SK-N-MC (cell line): ENCODE measurements at regions not wholly inside any gene's neighbourhood (a gene's known extent, or its start where the extent isn't known, plus 50 kb on each side); places are given as distances from the start of the nearest gene placed in this dataset.

ENCODE experiments used
- DNase-seq: peaks from one replicate; pipeline ENCODE4 v3.0.0-alpha.2; 2011; ENCODE audit warnings: low read depth, low spot score
- H3K27ac ChIP-seq: fragments of 200-600 bp; sonication (generic); 2 replicates; pipeline ENCODE4 v1.5.1; 2016; ENCODE audit warnings: mixed run types
- H3K36me3 ChIP-seq: fragments of 200-600 bp; sonication (generic); 2 replicates; pipeline ENCODE4 v1.6.1; 2017; ENCODE audit warnings: antibody characterized with exemption, low read length, mixed read lengths; ENCODE audit not compliant: insufficient read depth
- H3K4me3 ChIP-seq: fragments of 200-600 bp; sonication (generic); 2 replicates; pipeline ENCODE4 v1.5.1; 2016
- H3K9ac ChIP-seq: fragments of 200-600 bp; sonication (generic); 2 replicates; pipeline ENCODE4 v1.8.0; 2017; ENCODE audit warnings: mixed run types, mixed read lengths; ENCODE audit not compliant: insufficient read length
- H3K9me3 ChIP-seq: fragments of 200-600 bp; sonication (generic); 2 replicates; pipeline ENCODE4 v1.6.1; 2017; ENCODE audit warnings: low read depth, mild to moderate bottlenecking, antibody characterized with exemption, low read length, moderate library complexity, mixed read lengths
- EZH2 ChIP-seq: fragments of 200-600 bp; sonication (generic); IDR thresholded peaks from one replicate; pipeline ENCODE4 v1.6.1; 2017; ENCODE audit warnings: antibody characterized with exemption
- FOXP2 ChIP-seq: optimal IDR thresholded peaks from 2 replicates; pipeline ENCODE3; 2011; ENCODE audit warnings: mild to moderate bottlenecking, moderate library complexity; ENCODE audit not compliant: insufficient read depth; ENCODE audit errors: extremely low read length, control extremely low read depth
- POLR2AphosphoS5 ChIP-seq: IDR thresholded peaks from 2 replicates; pipeline ENCODE4 v1.6.1; 2012; ENCODE audit warnings: mild to moderate bottlenecking, low read depth, low read length, borderline replicate concordance

GRCh38 chr14:87097015-87097414 lies 896.0 kb downstream of the GALC start:
- H3K36me3 ChIP-seq, result no peaks in the 10 kb centered on the region
- H3K4me3 ChIP-seq, result no peak overlapping the region
- DNase-seq, result no peak
- no peak overlapping the region for H3K9ac ChIP-seq
- TF ChIP-seq EZH2 (no peak), POLR2AphosphoS5 (no peak), FOXP2 (no peak)
- no peaks in the 10 kb centered on the region for H3K9me3 ChIP-seq
- peak overlapping the region; percentile 55 for H3K27ac ChIP-seq

DNA sequence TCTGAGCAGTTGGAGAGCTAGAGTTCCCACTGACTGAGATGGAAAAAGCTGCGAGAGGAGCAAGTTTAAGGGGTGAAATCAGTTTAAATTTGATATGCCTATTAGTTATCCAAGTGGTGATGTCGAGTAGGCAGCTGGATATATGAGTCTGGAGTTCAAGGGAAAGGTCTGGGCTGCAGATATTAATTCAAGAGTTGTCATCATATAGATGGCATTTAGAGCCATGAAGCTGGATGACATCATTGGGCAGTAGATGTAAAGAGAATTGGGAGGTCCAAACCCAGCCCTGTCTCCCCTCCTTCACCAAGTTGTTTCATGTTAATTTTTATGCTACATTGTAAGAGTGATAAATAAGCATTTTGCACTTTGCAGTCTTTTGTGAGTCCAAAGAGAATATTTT lies 898.1 kb downstream of the GALC start:
- Histone ChIP-seq H3K36me3 (no peaks in the 10 kb centered on the region), H3K27ac (peak overlapping the region; percentile 51), H3K9ac (no peak overlapping the region), H3K9me3 (no peaks in the 10 kb centered on the region), H3K4me3 (no peak overlapping the region)
- TF ChIP-seq EZH2 (no peak), FOXP2 (no peak), POLR2AphosphoS5 (no peak)
- DNase-seq, result no peak

GRCh38 chr14:87088588-87088987 lies 904.4 kb downstream of the GALC start:
- no peak for DNase-seq
- H3K9me3 ChIP-seq, result 0 out of 2 replicates have a peak, but pooled peaks cover 2% of the 10 kb centered on the region
- no peak overlapping the region for H3K9ac ChIP-seq
- TF ChIP-seq POLR2AphosphoS5, result no peak
- no peak overlapping the region for H3K27ac ChIP-seq
- H3K4me3 ChIP-seq, result no peak overlapping the region
- H3K36me3 ChIP-seq, result no peaks in the 10 kb centered on the region

DNA sequence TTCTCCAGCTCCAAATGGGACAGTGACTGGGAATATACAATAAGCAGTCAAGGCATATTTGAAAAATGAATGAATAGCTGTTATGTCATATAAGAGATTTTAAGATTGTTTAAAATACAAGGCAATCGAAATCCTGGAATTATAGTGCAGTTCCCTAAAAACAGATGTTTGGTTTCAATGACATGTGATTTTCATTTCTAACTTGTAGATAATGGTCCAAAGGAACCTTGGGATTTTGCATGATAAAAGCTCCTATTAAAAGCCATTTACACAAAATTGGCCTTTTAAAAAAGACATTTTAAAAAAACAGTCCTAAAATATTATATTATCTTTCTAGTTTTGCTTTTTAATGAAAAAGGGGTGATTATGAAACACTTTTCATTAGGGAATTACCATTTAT lies 905.1 kb downstream of the GALC start:
- H3K9me3 ChIP-seq, result 0 out of 2 replicates have a peak, but pooled peaks cover 2% of the 10 kb centered on the region
- H3K27ac ChIP-seq, result peak overlapping the region; percentile 10; the same call in 1 of the 2 replicates
- TF ChIP-seq EZH2 (no peak), FOXP2 (no peak), POLR2AphosphoS5 (no peak)
- no peak for DNase-seq
- H3K36me3 ChIP-seq, result no peaks in the 10 kb centered on the region
- no peak overlapping the region for H3K4me3 ChIP-seq
- H3K9ac ChIP-seq, result no peak overlapping the region

GRCh38 chr14:87084908-87085307 lies 908.1 kb downstream of the GALC start:
- Histone ChIP-seq H3K9me3 (0 out of 2 replicates have a peak, but pooled peaks cover 2% of the 10 kb centered on the region), H3K9ac (no peak overlapping the region), H3K4me3 (no peak overlapping the region), H3K36me3 (no peaks in the 10 kb centered on the region), H3K27ac (no peak overlapping the region)
- DNase-seq, result no peak
- TF ChIP-seq EZH2 (no peak), FOXP2 (no peak), POLR2AphosphoS5 (no peak)

DNA sequence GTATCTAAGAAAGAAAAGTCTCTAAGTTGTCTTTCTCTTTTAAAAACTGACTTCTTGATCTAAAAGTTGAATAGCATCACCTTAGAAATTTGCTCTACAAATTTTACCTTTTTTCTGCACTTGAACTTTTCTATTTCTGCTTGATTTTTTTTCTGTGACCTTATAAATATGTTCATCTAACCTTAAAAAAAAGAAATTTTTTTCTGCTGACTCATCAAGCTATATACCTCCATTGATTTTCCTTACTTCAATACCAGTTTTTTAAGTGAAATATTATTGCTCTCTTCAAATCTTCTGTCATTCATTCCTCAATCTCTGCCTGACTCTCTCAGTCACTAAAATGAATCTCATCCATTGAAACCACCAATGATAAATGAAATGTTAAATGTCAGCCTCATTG lies 910.1 kb downstream of the GALC start:
- Histone ChIP-seq H3K27ac (0 out of 2 replicates have a peak overlapping the region, but pooled peaks have one; percentile 3), H3K36me3 (no peaks in the 10 kb centered on the region), H3K4me3 (no peak overlapping the region), H3K9ac (no peak overlapping the region), H3K9me3 (0 out of 2 replicates have a peak, but pooled peaks cover 2% of the 10 kb centered on the region)
- DNase-seq, result no peak
- TF ChIP-seq FOXP2 (no peak), EZH2 (no peak), POLR2AphosphoS5 (no peak)

DNA sequence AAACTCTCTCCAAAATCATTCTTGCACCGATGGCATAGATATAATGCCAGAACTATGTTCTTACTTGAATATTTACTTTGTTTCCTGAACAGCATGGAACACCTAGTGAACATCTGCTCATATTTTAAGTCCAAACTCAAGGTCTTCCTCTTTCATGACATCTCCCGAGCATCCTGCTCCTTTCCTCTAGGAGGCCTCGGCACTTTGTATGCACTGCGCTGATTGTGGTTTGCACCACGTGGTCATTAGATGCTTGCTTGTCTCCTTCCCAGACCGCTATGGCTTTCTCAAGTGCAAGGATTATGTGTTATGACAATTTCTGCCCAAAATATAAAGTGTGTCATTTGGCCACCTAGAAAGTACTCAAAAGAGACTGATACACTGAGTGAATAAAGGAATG lies 912.0 kb downstream of the GALC start:
- Histone ChIP-seq H3K27ac (no peak overlapping the region), H3K9me3 (no peaks in the 10 kb centered on the region), H3K4me3 (no peak overlapping the region), H3K36me3 (no peaks in the 10 kb centered on the region), H3K9ac (no peak overlapping the region)
- no peak for DNase-seq
- TF ChIP-seq POLR2AphosphoS5, result no peak
- TF ChIP-seq FOXP2, result no peak
- no peak for TF ChIP-seq EZH2

- no peak for DNase-seq
- Histone ChIP-seq H3K9ac (no peak overlapping the region), H3K36me3 (no peaks in the 10 kb centered on the region), H3K9me3 (no peaks in the 10 kb centered on the region), H3K4me3 (no peak overlapping the region), H3K27ac (no peak overlapping the region)
- TF ChIP-seq FOXP2 (no peak), EZH2 (no peak), POLR2AphosphoS5 (no peak)
Measured at GRCh38 chr14:87080146-87080545, 912.8 kb downstream of the GALC start.

GRCh38 chr14:87079416-87079815 lies 913.6 kb downstream of the GALC start:
- Histone ChIP-seq H3K4me3 (no peak overlapping the region), H3K9ac (no peak overlapping the region), H3K27ac (peak overlapping the region; percentile 93; the same call in 1 of the 2 replicates), H3K36me3 (no peaks in the 10 kb centered on the region), H3K9me3 (no peaks in the 10 kb centered on the region)
- TF ChIP-seq EZH2 (no peak), FOXP2 (no peak), POLR2AphosphoS5 (no peak)
- DNase-seq, result no peak
